ENCODE measurements at regions not wholly inside any gene's neighbourhood (a gene's known extent, or its start where the extent isn't known, plus 50 kb on each side); places are given as distances from the start of the nearest gene placed in this dataset.

- H3K36me3 Mint-ChIP-seq (ENCODE audit: unreplicated experiment), result no peaks in the 10 kb centered on the region
- no peaks in the 10 kb centered on the region for H3K27me3 Mint-ChIP-seq (ENCODE audit: unreplicated experiment)
- H3K9me3 Mint-ChIP-seq (ENCODE audit: unreplicated experiment), result no peaks in the 10 kb centered on the region
- H3K27ac Mint-ChIP-seq (ENCODE audit: unreplicated experiment), result no peak overlapping the region
- no peak for DNase-seq (ENCODE audit: extremely low spot score, unreplicated experiment)
- peaks cover 8% of the 10 kb centered on the region for H3K4me1 Mint-ChIP-seq (ENCODE audit: unreplicated experiment)
- TF ChIP-seq, protein P1, sequence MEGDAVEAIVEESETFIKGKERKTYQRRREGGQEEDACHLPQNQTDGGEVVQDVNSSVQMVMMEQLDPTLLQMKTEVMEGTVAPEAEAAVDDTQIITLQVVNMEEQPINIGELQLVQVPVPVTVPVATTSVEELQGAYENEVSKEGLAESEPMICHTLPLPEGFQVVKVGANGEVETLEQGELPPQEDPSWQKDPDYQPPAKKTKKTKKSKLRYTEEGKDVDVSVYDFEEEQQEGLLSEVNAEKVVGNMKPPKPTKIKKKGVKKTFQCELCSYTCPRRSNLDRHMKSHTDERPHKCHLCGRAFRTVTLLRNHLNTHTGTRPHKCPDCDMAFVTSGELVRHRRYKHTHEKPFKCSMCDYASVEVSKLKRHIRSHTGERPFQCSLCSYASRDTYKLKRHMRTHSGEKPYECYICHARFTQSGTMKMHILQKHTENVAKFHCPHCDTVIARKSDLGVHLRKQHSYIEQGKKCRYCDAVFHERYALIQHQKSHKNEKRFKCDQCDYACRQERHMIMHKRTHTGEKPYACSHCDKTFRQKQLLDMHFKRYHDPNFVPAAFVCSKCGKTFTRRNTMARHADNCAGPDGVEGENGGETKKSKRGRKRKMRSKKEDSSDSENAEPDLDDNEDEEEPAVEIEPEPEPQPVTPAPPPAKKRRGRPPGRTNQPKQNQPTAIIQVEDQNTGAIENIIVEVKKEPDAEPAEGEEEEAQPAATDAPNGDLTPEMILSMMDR (IDR thresholded peaks at IDR 0.05), result no peak
- no peak overlapping the region for H3K4me3 Mint-ChIP-seq (ENCODE audit: unreplicated experiment)
These were observed 148.9 kb upstream of the JADE1 start for GRCh38 chr4:128660361-128661215.

DNA sequence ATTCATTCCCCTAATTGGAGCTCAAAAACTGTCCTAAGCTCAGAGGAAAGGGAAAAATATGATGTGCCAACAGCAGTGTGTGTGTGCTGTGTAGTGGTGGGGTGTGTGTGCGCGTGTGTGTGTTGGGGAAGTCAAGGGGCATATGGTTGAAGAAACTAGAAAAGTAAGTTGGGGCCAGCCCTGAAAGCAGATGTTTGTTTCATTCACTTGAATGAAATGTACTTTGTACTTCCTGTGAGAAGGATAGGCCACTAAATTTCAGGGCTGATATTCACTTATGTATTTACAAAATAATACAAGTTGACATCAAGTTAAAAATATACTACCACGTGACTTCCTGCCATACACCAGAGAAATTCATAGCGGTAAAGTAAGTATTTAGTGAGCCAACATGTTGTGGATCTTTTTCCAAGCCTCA, 151.3 kb upstream of the JADE1 start:
- Mint-ChIP-seq H3K9me3 (ENCODE audit: unreplicated experiment) (no peaks in the 10 kb centered on the region), H3K27me3 (ENCODE audit: unreplicated experiment) (no peaks in the 10 kb centered on the region), H3K4me1 (ENCODE audit: unreplicated experiment) (peaks cover 10% of the 10 kb centered on the region), H3K4me3 (ENCODE audit: unreplicated experiment) (no peak overlapping the region), H3K27ac (ENCODE audit: unreplicated experiment) (no peak overlapping the region), H3K36me3 (ENCODE audit: unreplicated experiment) (no peaks in the 10 kb centered on the region)
- TF ChIP-seq, protein P1 (IDR thresholded peaks at IDR 0.05), result no peak
- no peak for DNase-seq (ENCODE audit: extremely low spot score, unreplicated experiment)

- Mint-ChIP-seq H3K9me3 (ENCODE audit: unreplicated experiment) (no peaks in the 10 kb centered on the region), H3K27me3 (ENCODE audit: unreplicated experiment) (no peaks in the 10 kb centered on the region), H3K4me1 (ENCODE audit: unreplicated experiment) (peaks cover 10% of the 10 kb centered on the region), H3K4me3 (ENCODE audit: unreplicated experiment) (no peak overlapping the region), H3K36me3 (ENCODE audit: unreplicated experiment) (no peaks in the 10 kb centered on the region), H3K27ac (ENCODE audit: unreplicated experiment) (no peak overlapping the region)
- no peak for DNase-seq (ENCODE audit: extremely low spot score, unreplicated experiment)
- TF ChIP-seq, protein P1 (IDR thresholded peaks at IDR 0.05), result no peak
These were observed 151.9 kb upstream of the JADE1 start for GRCh38 chr4:128657638-128658037.

- H3K4me3 Mint-ChIP-seq (ENCODE audit: unreplicated experiment), result no peak overlapping the region
- TF ChIP-seq, protein P1 (IDR thresholded peaks at IDR 0.05), result no peak
- DNase-seq (ENCODE audit: extremely low spot score, unreplicated experiment), result no peak
- H3K27ac Mint-ChIP-seq (ENCODE audit: unreplicated experiment), result no peak overlapping the region
- no peaks in the 10 kb centered on the region for H3K27me3 Mint-ChIP-seq (ENCODE audit: unreplicated experiment)
- no peaks in the 10 kb centered on the region for H3K9me3 Mint-ChIP-seq (ENCODE audit: unreplicated experiment)
- peaks cover 5% of the 10 kb centered on the region for H3K4me1 Mint-ChIP-seq (ENCODE audit: unreplicated experiment)
- H3K36me3 Mint-ChIP-seq (ENCODE audit: unreplicated experiment), result no peaks in the 10 kb centered on the region
These were observed 155.0 kb upstream of the JADE1 start for GRCh38 chr4:128654465-128654864.

GRCh38 chr4:128653527-128654444, 155.7 kb upstream of the JADE1 start:
- no peak overlapping the region for H3K27ac Mint-ChIP-seq (ENCODE audit: unreplicated experiment)

More at GRCh38 chr4:128653527-128654444, 155.7 kb upstream of the JADE1 start:
- H3K4me1 Mint-ChIP-seq (ENCODE audit: unreplicated experiment), result peaks cover 5% of the 10 kb centered on the region
- DNase-seq (ENCODE audit: extremely low spot score, unreplicated experiment), result no peak
- H3K27me3 Mint-ChIP-seq (ENCODE audit: unreplicated experiment), result no peaks in the 10 kb centered on the region
- no peak overlapping the region for H3K4me3 Mint-ChIP-seq (ENCODE audit: unreplicated experiment)
- no peaks in the 10 kb centered on the region for H3K9me3 Mint-ChIP-seq (ENCODE audit: unreplicated experiment)
- no peaks in the 10 kb centered on the region for H3K36me3 Mint-ChIP-seq (ENCODE audit: unreplicated experiment)
- TF ChIP-seq, protein P1 (IDR thresholded peaks at IDR 0.05), result no peak
